H1 (cell line): ENCODE measurements at regions not wholly inside any gene's neighbourhood (a gene's known extent, or its start where the extent isn't known, plus 50 kb on each side); places are given as distances from the start of the nearest gene placed in this dataset.

ENCODE experiments used
- CTCF ChIA-PET: fragments of 300-600 bp; sonication (Branson Sonifier 250); formaldehyde crosslinking; loops from one replicate; lab custom pipeline; 2021; ENCODE audit not compliant: partially characterized antibody; lab: Charles Lee
- POLR2A ChIA-PET: fragments of 300-600 bp; sonication (Branson Sonifier 250); formaldehyde crosslinking; loops from one replicate; lab custom pipeline; 2021; ENCODE audit warnings: inconsistent platforms; ENCODE audit not compliant: partially characterized antibody; lab: Charles Lee
- DNase-seq, 2 experiments: peaks; one replicate each; pipeline versions ENCODE4 v3.0.0 to v3.0.0-alpha.2; 2010 to 2022; ENCODE audit warnings: low spot score in 2 of 2, low read depth in 1 of 2, mixed read lengths in 1 of 2
- FAIRE-seq: peaks from 2 replicates; lab custom pipeline; 2011; peaks lifted over from hg19 to GRCh38; lab: Jason Lieb, UNC
- H2AFZ ChIP-seq: 2 replicates; pipeline ENCODE4 v1.8.1; 2012; ENCODE audit warnings: low read length, inconsistent platforms
- H2AK5ac ChIP-seq: 2 replicates; pipeline ENCODE4 v1.6.1; 2013; ENCODE audit warnings: low read depth, low read length
- H2BK120ac ChIP-seq: replicated peaks from 2 replicates; pipeline ENCODE3; 2013; ENCODE audit warnings: low read depth, low read length, inconsistent platforms
- H2BK12ac ChIP-seq: 2 replicates; pipeline ENCODE4 v1.6.1; 2013; ENCODE audit warnings: low read depth, low read length
- H2BK15ac ChIP-seq: 2 replicates; pipeline ENCODE4 v1.6.1; 2013; ENCODE audit warnings: low read length
- H2BK20ac ChIP-seq: 2 replicates; pipeline ENCODE4 v1.6.1; 2013; ENCODE audit warnings: low read length
- H2BK5ac ChIP-seq: 2 replicates; pipeline ENCODE4 v1.6.1; 2013; ENCODE audit warnings: low read depth, low read length
- H3K14ac ChIP-seq: 2 replicates; pipeline ENCODE4 v1.6.1; 2013; ENCODE audit warnings: inconsistent platforms; ENCODE audit not compliant: insufficient read length
- H3K18ac ChIP-seq: 2 replicates; pipeline ENCODE4 v1.6.1; 2013; ENCODE audit warnings: low read length; ENCODE audit errors: extremely low read depth
- H3K23ac ChIP-seq: 2 replicates; pipeline ENCODE4 v1.6.1; 2013; ENCODE audit warnings: inconsistent platforms; ENCODE audit not compliant: insufficient read length
- H3K23me2 ChIP-seq: 2 replicates; pipeline ENCODE4 v1.6.1; 2013; ENCODE audit warnings: low read depth, low read length
- H3K27ac ChIP-seq: 2 replicates; pipeline ENCODE4 v1.6.1; 2011; ENCODE audit warnings: low read depth, low read length, inconsistent platforms
- H3K27me3 ChIP-seq, 4 experiments: replicated peaks in 1 of 4; 1 replicate in 1 of 4; 2 replicates in 3 of 4; pipeline versions ENCODE4 v1.6.1 to v1.8.1; 2011 to 2013; ENCODE audit warnings: low read length in 3 of 4, mild to moderate bottlenecking in 3 of 4, inconsistent platforms in 2 of 4, mixed read lengths in 2 of 4, moderate library complexity in 1 of 4; ENCODE audit not compliant: control insufficient read depth in 3 of 4, insufficient read depth in 3 of 4; ENCODE audit errors: extremely low read depth in 1 of 4
- H3K36me3 ChIP-seq, 4 experiments: 2 replicates each; pipeline versions ENCODE4 v1.6.1 to v1.8.1; 2011 to 2013; ENCODE audit warnings: mild to moderate bottlenecking in 4 of 4, low read length in 3 of 4, moderate library complexity in 2 of 4, control low read depth in 1 of 4, inconsistent platforms in 1 of 4; ENCODE audit not compliant: insufficient read depth in 4 of 4, control insufficient read depth in 2 of 4
- H3K4ac ChIP-seq: replicated peaks from 2 replicates; pipeline ENCODE3; 2013; ENCODE audit warnings: low read length, low read depth, mixed read lengths, inconsistent platforms; ENCODE audit not compliant: insufficient read length
- H3K4me1 ChIP-seq, 4 experiments: replicated peaks in 1 of 4; 1 replicate in 1 of 4; 2 replicates in 3 of 4; pipeline versions ENCODE4 v1.6.1 to v1.8.1; 2011 to 2013; ENCODE audit warnings: low read length in 3 of 4, inconsistent platforms in 2 of 4, mixed read lengths in 1 of 4; ENCODE audit not compliant: insufficient read depth in 4 of 4, control insufficient read depth in 3 of 4
- H3K4me2 ChIP-seq, 2 experiments: 2 replicates each; pipeline versions ENCODE4 v1.6.1 to v1.8.1; 2011 to 2013; ENCODE audit warnings: low read depth in 2 of 2, low read length in 2 of 2, control low read depth in 1 of 2, inconsistent platforms in 1 of 2, mild to moderate bottlenecking in 1 of 2; ENCODE audit not compliant: insufficient read depth in 1 of 2
- H3K4me3 ChIP-seq, 4 experiments: fragments of 200-600, 300-600 bp in 1 of 4; sonication (generic), shearing (Covaris generic), sonication (Bioruptor Twin) in 1 of 4; 2 replicates each; pipeline versions ENCODE4 v1.5.1 to v1.8.1; 2011 to 2016; ENCODE audit warnings: low read length in 4 of 4, low read depth in 3 of 4, control low read depth in 2 of 4, inconsistent platforms in 2 of 4, mild to moderate bottlenecking in 2 of 4, mixed read lengths in 1 of 4, moderate library complexity in 1 of 4; ENCODE audit not compliant: insufficient read depth in 2 of 4; ENCODE audit errors: extremely low read depth in 1 of 4
- H3K56ac ChIP-seq: replicated peaks from 2 replicates; pipeline ENCODE3; 2013; ENCODE audit warnings: low read depth, mild to moderate bottlenecking, mixed read lengths, low read length, inconsistent platforms; ENCODE audit not compliant: insufficient read length
- H3K79me1 ChIP-seq: 2 replicates; pipeline ENCODE4 v1.6.1; 2013; ENCODE audit warnings: low read depth, low read length, control low read depth
- H3K79me2 ChIP-seq, 2 experiments: 2 replicates each; pipeline versions ENCODE4 v1.6.1 to v1.8.1; 2012 to 2013; ENCODE audit warnings: low read length in 2 of 2, mild to moderate bottlenecking in 2 of 2, inconsistent platforms in 1 of 2; ENCODE audit not compliant: insufficient read depth in 2 of 2, control insufficient read depth in 1 of 2
- H3K9ac ChIP-seq, 4 experiments: replicated peaks in 1 of 4; 1 replicate in 1 of 4; 2 replicates in 3 of 4; pipeline versions ENCODE4 v1.6.1 to v1.8.1; 2011 to 2013; ENCODE audit warnings: low read depth in 3 of 4, low read length in 3 of 4, control low read depth in 2 of 4, mild to moderate bottlenecking in 2 of 4, moderate library complexity in 2 of 4, inconsistent platforms in 1 of 4; ENCODE audit errors: extremely low read depth in 1 of 4
- H3K9me3 ChIP-seq, 2 experiments: 2 replicates each; pipeline versions ENCODE4 v1.6.1 to v1.8.1; 2012 to 2013; ENCODE audit warnings: mild to moderate bottlenecking in 2 of 2, moderate library complexity in 2 of 2, control low read depth in 1 of 2, inconsistent platforms in 1 of 2, low read depth in 1 of 2, low read length in 1 of 2, mixed read lengths in 1 of 2; ENCODE audit not compliant: insufficient read depth in 2 of 2
- H4K20me1 ChIP-seq, 2 experiments: replicated peaks in 1 of 2; 2 replicates each; pipeline versions ENCODE3 to v1.8.1; 2011 to 2013; ENCODE audit warnings: inconsistent platforms in 2 of 2, low read length in 2 of 2, mild to moderate bottlenecking in 1 of 2; ENCODE audit not compliant: insufficient read depth in 2 of 2, control insufficient read depth in 1 of 2
- H4K5ac ChIP-seq: 2 replicates; pipeline ENCODE4 v1.6.1; 2013; ENCODE audit warnings: low read length, low read depth, mixed read lengths, inconsistent platforms; ENCODE audit not compliant: insufficient read length
- H4K8ac ChIP-seq: 2 replicates; pipeline ENCODE4 v1.8.0; 2013; ENCODE audit warnings: mild to moderate bottlenecking, moderate library complexity, low read length, inconsistent platforms; ENCODE audit not compliant: insufficient read depth; ENCODE audit errors: extremely low read depth
- H4K91ac ChIP-seq: replicated peaks from 2 replicates; pipeline ENCODE3; 2013; ENCODE audit warnings: low read length, mixed read lengths, inconsistent platforms; ENCODE audit not compliant: insufficient read length
- FOSL1 ChIP-seq: IDR thresholded peaks from 2 replicates; pipeline ENCODE4 v1.6.1; 2011; ENCODE audit warnings: mild to moderate bottlenecking, low read depth, low read length, moderate library complexity; ENCODE audit not compliant: insufficient read depth
- POLR2AphosphoS5 ChIP-seq: IDR thresholded peaks from 2 replicates; pipeline ENCODE4 v1.6.1; 2011; ENCODE audit warnings: low read depth, low read length
- SIX5 ChIP-seq: IDR thresholded peaks from 2 replicates; pipeline ENCODE4 v1.6.1; 2011; ENCODE audit warnings: mild to moderate bottlenecking, low read depth, low read length
- WGBS, 2 experiments: shearing (Covaris generic) in 1 of 2; methylation state at CpG; one replicate each; pipeline versions ENCODE4 v1.1.6 to v1.1.7; 2013 to 2015; ENCODE audit warnings: low lambda C conversion rate in 2 of 2, mixed read lengths in 2 of 2, inconsistent platforms in 1 of 2, low coverage in 1 of 2, missing lambda C conversion rate in 1 of 2; ENCODE audit not compliant: insufficient replicate concordance in 2 of 2, insufficient coverage in 1 of 2, insufficient read length in 1 of 2; ENCODE audit errors: extremely low coverage in 1 of 2, missing lambda C conversion rate in 1 of 2; 5-methylcytosine and 5-hydroxymethylcytosine counted together

DNA sequence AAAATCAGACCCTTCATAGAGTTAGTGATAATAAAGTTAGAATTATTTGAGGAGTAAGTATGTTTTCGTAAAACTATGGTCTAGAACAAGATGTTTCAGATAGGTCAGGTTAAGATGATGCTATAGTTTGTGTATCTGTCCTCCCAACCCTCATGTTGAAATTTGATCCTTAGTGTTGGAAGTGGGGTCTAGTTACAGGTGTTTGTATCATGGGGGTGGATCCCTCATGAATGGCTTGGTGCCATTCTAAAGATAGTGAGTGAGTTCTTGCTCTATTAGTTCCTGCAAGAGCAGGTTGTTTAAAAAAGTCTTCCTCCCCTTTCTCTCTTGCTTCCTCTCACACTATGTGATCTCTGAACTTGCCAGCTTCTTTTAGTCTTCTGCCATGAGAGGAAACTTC is 707.3 kb upstream of the FOXG1 start:
- no peaks in the 10 kb centered on the region for H4K20me1 ChIP-seq
- 100% methylated on average over 1 of the region's 1 CpG for WGBS, 2 experiments
- no peak for DNase-seq
- no peak overlapping the region for H4K91ac ChIP-seq
- no peaks in the 10 kb centered on the region for H3K23me2 ChIP-seq
- H3K79me1 ChIP-seq, result no peaks in the 10 kb centered on the region
- CTCF ChIA-PET, result no interaction called here
- H4K5ac ChIP-seq, result no peak overlapping the region
- H3K18ac ChIP-seq, result no peak overlapping the region
- TF ChIP-seq POLR2AphosphoS5 (no peak), FOSL1 (no peak), SIX5 (0 out of 2 replicates have a peak, but pooled peaks have one; percentile 3)
- TF ChIP-seq, all 59 proteins: peak for 1
- POLR2A ChIA-PET, result no interaction called here
- H3K14ac ChIP-seq, result no peak overlapping the region
- H3K27me3 ChIP-seq, result no peaks in the 10 kb centered on the region
- no peak overlapping the region for H2BK15ac ChIP-seq
- H3K4me2 ChIP-seq, result no peak overlapping the region
- H3K56ac ChIP-seq, result no peak overlapping the region
- H4K8ac ChIP-seq, result no peak overlapping the region
- no peak overlapping the region for H3K4me3 ChIP-seq
- H2BK20ac ChIP-seq, result no peak overlapping the region
- no peaks in the 10 kb centered on the region for H3K4me1 ChIP-seq
- H3K4ac ChIP-seq, result no peak overlapping the region
- no peak overlapping the region for H3K27ac ChIP-seq
- no peaks in the 10 kb centered on the region for H3K79me2 ChIP-seq
- no peak overlapping the region for H2BK5ac ChIP-seq
- no peak overlapping the region for H3K23ac ChIP-seq
- no peak overlapping the region for H2AFZ ChIP-seq
- no peak overlapping the region for H3K9ac ChIP-seq
- no peak for FAIRE-seq
- no peak overlapping the region for H2AK5ac ChIP-seq
- no peaks in the 10 kb centered on the region for H3K36me3 ChIP-seq
- no peak overlapping the region for H2BK12ac ChIP-seq
- H3K9me3 ChIP-seq, result no peaks in the 10 kb centered on the region
- no peak overlapping the region for H2BK120ac ChIP-seq
